NCI-H1105 treated with DMSO at 0.1 percent for 48 hours (cell line): ENCODE measurements at regions not wholly inside any gene's neighbourhood (a gene's known extent, or its start where the extent isn't known, plus 50 kb on each side); places are given as distances from the start of the nearest gene placed in this dataset.

Source experiments
- DNase-seq: peaks from one replicate; lab custom pipeline; 2025; lab: John Stamatoyannopoulos, UW

DNA sequence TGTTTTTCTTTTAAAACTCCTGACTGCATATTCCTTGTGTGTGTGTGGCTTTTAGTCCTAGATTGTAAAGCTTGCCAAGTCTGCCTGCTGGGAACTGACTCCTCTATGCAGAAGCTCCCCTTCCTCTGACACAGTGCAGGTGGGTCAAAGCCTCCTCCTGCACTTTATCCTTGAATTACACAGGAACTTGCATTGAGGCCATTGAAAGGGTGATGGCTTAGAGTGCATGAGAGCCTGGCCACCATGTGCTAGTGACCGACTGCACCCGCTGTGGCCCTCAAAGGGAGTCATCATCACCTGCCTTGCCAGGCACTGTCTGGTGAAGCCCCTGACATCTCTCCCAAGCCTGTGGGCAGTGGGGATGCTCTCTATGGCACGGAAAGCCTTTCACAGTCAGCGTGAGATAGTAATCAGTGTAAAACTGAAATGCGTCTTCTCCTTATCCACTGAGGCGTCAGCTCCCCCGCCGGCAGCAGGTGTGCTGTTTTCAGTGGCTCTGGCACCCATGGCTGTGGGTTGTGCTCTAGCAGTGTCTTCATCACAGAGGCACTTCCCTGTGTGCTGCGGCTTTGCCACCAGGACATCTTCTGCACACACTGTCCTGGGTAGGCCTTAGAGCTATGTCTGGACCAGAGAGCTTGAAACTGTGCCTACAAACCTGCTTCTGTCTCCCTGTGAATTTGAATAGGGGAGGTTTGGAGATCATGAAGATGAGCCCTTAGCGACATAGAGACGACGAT lies 87.9 kb downstream of the THBS2 start:
- DNase-seq = no peak

DNA sequence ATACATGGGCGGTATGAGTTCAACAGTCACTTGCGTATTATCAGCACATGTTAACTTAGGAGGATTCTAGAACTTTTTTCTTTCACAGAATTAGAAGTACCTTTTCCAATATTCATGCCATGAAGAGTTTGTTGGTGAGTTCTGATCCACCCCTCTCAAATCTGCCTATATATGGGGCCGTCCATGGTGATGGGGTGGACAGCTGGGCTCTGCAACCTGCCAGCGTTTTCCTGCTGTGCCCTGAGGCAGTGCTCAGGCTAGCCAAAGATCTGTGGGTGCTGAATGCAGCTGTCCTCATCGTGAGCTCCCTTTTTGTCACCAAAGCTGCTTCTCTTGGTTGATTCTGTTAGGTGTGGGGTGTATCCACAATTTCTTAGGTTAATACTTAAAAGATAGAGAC lies 88.7 kb downstream of the THBS2 start:
- no peak for DNase-seq

GRCh38 chr6:169164451-169164850 lies 89.2 kb downstream of the THBS2 start:
- DNase-seq = no peak

GRCh38 chr6:169163411-169163901 lies 90.2 kb downstream of the THBS2 start:
- DNase-seq = no peak

DNA sequence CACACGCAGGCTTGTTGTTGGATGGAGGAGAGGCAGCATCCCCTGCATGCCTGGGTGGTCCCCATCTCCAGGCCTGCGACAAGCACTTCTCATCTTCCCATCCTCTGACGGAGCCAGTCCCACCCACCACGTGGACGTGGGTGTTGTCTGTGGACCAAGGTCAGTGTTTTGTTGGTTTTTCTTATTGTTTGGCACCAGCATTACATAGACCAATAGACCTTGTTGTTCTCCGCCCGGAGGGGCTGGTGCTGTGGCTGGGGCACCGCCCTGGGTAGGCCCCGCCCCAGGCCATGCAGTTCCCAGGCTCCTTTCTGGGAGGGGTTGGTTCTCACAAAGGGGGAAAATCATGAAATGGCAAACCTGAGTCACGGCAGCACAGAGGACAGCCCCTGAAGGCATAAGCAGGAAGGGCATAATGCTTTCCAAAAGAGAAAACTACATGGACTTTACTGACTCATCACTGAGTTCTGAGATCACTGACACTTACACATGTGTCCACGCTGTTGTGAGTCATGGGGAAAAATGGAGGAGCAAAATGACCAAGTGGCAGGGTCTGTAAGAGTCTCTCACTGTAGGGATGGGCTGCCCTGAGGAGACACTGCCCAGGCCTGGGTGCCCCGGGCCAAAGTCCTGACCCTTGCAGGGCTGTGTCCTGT lies 90.8 kb downstream of the THBS2 start:
- DNase-seq = no peak

GRCh38 chr6:169162249-169162648 lies 91.4 kb downstream of the THBS2 start:
- DNase-seq = no peak

- DNase-seq = no peak
These were observed 92.0 kb downstream of the THBS2 start for GRCh38 chr6:169161572-169162167.

DNA sequence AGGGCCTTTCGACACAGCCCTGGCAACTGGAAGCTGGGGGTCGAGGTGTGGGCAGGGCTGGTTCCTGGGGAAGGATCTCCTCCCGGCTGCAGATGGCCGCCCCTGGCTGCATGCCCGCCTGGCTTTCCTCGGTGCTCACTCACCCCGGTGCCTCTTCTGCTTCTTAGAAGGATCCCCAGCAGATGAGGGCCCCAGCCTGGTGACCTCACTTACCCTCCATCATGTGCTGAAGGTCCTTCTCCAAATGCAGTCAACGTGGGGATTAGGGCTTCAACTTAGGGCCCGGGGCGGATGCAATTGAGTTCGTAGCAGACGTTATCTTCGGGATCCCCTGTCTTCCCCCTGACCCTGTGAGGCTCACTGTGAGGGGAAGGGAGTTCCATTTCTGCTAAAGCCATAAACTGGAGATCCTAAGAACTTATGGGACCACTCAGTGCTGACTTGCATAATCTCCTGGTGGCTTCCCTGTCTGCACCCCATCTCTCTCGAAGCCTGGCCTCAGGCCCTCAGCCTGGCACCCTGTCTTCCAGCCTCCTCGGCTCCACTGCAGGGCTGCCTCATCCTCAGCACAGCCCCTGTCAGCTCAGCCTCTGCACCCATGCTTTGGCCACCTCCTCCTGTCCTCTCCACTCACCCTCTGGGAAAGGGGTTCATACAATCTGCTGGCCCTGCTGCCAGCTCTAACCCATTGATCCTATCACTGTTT lies 92.6 kb downstream of the THBS2 start:
- DNase-seq = no peak

- DNase-seq = no peak
These were observed 93.4 kb downstream of the THBS2 start for GRCh38 chr6:169160091-169160854.

- no peak for DNase-seq
These were observed 94.3 kb downstream of the THBS2 start for GRCh38 chr6:169159331-169159730.

DNA sequence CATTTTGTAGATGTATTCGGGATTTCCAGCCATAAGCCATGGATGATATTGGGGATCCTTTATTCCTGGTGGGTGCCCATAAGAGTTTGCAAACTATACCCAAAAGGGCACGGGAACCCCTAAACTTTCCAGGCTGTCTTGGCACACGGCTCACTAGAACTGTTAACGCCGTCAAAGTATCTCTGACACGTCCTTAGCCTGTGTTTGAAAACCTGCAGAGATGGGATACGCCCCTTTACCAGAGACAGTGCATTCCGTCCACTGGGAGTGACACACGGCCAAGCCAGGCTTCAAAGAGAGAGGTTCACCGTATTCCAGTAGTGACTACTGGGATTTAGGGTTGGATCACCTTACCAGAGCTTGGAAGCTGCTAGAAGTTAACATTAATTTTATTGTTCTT lies 95.0 kb downstream of the THBS2 start:
- DNase-seq = no peak

- DNase-seq = no peak
These were observed 95.5 kb downstream of the THBS2 start for GRCh38 chr6:169158174-169158573.

- DNase-seq = no peak
These were observed 96.2 kb downstream of the THBS2 start for GRCh38 chr6:169157197-169158148.

GRCh38 chr6:169156793-169157147 lies 96.9 kb downstream of the THBS2 start:
- no peak for DNase-seq

DNA sequence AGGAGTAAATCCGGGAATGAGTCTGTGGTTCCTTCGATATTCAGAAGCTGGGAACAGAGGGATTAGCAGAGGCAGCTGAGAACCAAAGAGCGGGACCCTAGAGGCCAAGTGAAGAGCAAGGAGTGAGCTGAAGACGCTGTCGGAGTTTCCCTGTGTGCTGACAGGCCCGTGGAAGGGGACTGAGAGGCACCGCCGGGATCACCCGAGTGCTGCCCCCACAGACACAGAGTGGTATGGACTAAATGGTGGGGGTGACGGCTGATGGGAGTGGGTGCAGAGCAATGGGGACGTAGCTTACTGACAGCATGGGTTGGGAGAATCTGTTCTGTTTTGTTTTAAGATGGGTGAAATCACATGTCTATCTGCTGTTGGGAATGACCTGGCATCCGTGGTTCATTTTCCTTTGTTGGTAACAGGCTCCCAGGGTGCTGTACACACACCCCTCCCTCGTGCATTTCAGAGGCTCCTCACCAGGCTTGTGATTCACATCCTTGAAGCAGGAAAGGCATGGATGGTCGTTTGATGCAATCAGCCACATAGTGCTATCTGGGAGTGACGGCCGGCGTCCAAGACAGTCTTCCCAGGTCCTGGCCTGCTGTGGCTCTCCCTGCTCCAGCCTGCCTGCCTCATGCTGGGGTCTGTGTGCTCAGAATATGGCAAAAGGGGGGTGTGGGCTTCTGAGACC lies 97.4 kb downstream of the THBS2 start:
- no peak for DNase-seq

DNA sequence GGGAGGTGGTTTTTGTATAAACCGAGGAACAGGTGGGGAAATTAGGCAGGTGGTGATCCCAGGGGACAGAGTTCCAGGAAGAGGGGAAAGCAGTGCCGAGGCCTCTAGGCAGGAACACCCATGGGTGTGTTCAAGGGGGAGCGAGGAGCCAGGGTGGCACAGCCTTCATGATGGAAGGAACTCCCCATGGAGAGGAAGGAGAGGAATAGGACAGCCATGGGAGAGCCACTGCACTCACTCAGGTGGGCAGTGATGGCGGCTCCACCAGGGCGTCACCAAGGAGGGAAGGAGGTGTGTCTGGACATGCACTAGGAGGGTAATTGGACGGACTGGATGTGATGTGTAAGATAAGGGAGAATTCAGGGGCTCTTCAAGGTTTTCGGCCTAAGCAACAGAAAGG lies 98.2 kb downstream of the THBS2 start:
- no peak for DNase-seq

GRCh38 chr6:169153401-169153800 lies 100.2 kb downstream of the THBS2 start:
- no peak for DNase-seq

- no peak for DNase-seq
These were observed 107.1 kb downstream of the THBS2 start for GRCh38 chr6:169146521-169146920.

- DNase-seq = no peak
These were observed 107.6 kb downstream of the THBS2 start for GRCh38 chr6:169145991-169146501.

GRCh38 chr6:169145496-169145895 lies 108.2 kb downstream of the THBS2 start:
- DNase-seq = no peak
